GM21717 (cell line): ENCODE measurements at regions not wholly inside any gene's neighbourhood (a gene's known extent, or its start where the extent isn't known, plus 50 kb on each side); places are given as distances from the start of the nearest gene placed in this dataset.

ENCODE experiments used
- ATAC-seq: cut with Tn5 transposase; IDR thresholded peaks from one replicate; pipeline ENCODE4 v1.9.1; 2021; ENCODE audit warnings: mild to moderate bottlenecking, moderate library complexity; ENCODE audit not compliant: unreplicated experiment

DNA sequence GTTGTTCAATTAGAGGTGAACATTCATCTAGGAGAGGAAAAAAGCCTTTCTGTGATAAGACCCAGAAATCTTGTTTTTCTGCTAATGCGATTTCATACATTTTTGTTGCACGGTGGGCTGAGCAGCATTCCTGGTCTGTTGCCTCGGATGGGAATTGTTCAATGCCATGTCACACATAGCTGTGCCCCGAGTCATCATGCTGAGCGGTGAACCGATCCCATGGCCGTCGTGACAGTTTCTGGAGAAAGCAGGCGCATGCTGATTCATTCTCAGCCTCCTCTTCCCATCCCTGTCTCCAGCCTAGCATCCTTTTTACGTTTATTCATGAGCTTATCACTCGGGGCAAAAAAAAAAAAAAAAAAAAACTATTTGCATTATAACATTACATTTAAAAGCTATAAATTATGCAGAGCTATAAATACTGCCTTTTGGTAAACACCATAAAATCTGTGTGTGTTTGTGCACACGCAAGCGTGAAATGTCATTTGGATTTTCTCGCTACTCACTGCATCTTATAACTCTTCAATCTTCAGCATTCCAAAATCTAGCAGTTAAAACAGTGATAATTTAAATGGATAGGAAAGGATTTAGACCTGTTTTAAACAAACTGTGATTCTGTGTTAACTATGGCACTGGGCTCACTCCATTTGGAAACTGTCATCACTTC lies 58.9 kb upstream of the IFNGR1 start:
- ATAC-seq, result no peak

- ATAC-seq, result no peak
Observed at GRCh38 chr6:137272403-137272802, 53.2 kb upstream of the IFNGR1 start.

DNA sequence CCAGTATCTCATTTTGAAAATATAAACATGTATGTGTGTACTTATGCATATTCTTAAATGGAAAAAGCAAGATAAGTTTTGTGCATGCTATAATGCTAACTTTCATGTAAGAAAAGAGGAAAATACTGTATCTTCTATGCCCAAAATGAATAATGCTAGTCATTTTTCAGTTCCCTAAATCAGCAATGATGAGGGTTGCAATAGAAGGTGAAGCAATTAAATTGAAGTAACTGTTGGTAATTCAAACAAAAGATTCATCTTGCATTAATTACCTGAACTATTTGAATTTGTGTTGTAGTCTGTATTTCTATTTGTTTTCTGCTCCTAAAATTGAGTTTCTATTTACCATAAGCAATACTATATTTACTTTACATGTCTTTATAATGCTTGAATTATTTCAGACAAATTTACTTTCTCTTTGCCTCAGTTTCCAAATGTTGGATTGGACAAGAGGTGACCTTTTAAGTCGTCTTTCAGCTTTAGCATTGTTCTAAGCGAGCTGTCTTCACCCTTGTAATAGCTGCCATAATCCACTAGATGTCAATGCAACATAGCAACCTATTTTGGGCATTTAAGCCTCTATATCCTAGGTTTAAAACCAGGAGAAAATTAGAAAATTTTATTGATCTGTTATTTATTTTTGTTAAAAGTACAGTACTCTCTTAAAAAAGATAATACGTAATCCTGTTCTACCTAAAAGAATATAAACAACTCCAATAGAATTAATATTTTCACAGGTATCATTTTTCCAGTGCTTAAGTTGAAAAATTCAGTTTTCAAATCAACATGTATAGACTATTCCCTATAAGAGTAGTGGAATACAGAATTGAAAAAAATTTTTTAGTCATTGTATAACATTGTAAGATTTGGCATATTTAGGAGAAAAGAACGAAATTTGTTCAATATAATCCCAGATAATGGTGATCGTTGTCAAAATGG lies 52.3 kb upstream of the IFNGR1 start:
- ATAC-seq, result peak; percentile 70

GRCh38 chr6:137269803-137270202 lies 50.6 kb upstream of the IFNGR1 start:
- ATAC-seq, result no peak

DNA sequence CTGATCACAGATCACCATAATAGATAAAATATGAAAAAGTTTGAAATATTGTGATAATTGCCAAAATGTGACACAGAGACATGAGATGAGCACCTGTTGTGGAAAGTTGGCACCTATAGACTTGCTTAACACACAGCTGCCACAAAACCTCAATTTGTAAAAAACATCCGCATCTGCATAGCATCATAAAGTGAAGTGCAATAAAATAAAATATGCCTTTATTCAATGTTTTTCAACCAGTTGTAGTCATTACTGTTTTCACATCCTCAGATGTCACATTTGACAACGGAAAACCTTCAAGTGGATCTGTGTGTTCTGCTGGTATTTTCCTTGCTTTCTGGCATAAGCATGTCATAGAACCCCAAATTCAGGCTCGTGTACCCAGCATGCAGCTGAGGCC lies 50.2 kb upstream of the IFNGR1 start:
- ATAC-seq, result no peak
